Activated naive CD8-positive, alpha-beta T cell treated with anti-CD3 and anti-CD28 coated beads, Interleukin-2, amount 10 ng/mL, durations not matched to agents 7 days and 5 days (primary cell): ENCODE measurements at regions not wholly inside any gene's neighbourhood (a gene's known extent, or its start where the extent isn't known, plus 50 kb on each side); places are given as distances from the start of the nearest gene placed in this dataset.

Experiments
- ATAC-seq: fragments of 150-1000 bp; cut with Tn5 transposase; one replicate; pipeline ENCODE4 v1.10.0; 2021; ENCODE audit warnings: low read depth, moderate library complexity
- POLR2A ChIA-PET: fragments of 350-600 bp; sonication (Branson Sonifier 250); formaldehyde crosslinking; loops from one replicate; lab custom pipeline; 2021; ENCODE audit warnings: antibody characterized with exemption; lab: Charles Lee
- DNase-seq: peaks from one replicate; pipeline ENCODE4 v3.0.0; 2021
- H3K27ac Mint-ChIP-seq: one replicate; pipeline ENCODE4 v1.8.0; 2022; ENCODE audit warnings: mild to moderate bottlenecking, mixed read lengths
- H3K27me3 Mint-ChIP-seq: one replicate; pipeline ENCODE4 v1.8.0; 2022; ENCODE audit warnings: mild to moderate bottlenecking, moderate library complexity, mixed read lengths
- H3K36me3 Mint-ChIP-seq: one replicate; pipeline ENCODE4 v1.8.0; 2021; ENCODE audit warnings: mild to moderate bottlenecking, mixed read lengths
- H3K4me1 Mint-ChIP-seq: one replicate; pipeline ENCODE4 v1.8.0; 2021; ENCODE audit warnings: mixed read lengths
- H3K4me3 Mint-ChIP-seq: one replicate; pipeline ENCODE4 v1.8.0; 2022; ENCODE audit warnings: mild to moderate bottlenecking, moderate library complexity, mixed read lengths
- H3K9me3 Mint-ChIP-seq: one replicate; pipeline ENCODE4 v1.8.0; 2021; ENCODE audit warnings: mixed read lengths

DNA sequence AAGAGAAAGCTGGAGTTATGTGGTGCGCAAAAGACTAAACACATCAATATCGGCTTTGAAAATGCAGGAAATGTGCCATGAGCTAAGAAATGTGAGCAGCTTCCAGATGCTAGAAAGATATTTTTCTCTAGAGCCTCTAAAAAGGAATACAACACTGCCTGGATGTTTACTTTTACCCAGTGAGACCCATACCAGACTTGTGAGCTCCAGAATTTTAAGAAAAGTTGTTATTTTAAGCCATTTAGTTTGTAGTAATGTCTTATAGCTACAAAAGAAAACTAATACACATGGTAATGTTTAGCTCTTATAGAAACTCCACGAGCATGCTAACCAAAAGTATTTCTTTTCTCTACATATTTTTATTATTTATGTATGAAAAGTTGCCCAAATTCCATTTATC lies 1389.4 kb downstream of the C4orf33 start:
- DNase-seq (no peak), ATAC-seq (no peak)
- peaks cover 7% of the 10 kb centered on the region for H3K9me3 Mint-ChIP-seq
- H3K27ac Mint-ChIP-seq: no peak overlapping the region
- H3K4me1 Mint-ChIP-seq: no peaks in the 10 kb centered on the region
- POLR2A ChIA-PET: no interaction called here
- H3K36me3 Mint-ChIP-seq: no peaks in the 10 kb centered on the region
- no peaks in the 10 kb centered on the region for H3K27me3 Mint-ChIP-seq
- no peak overlapping the region for H3K4me3 Mint-ChIP-seq

DNA sequence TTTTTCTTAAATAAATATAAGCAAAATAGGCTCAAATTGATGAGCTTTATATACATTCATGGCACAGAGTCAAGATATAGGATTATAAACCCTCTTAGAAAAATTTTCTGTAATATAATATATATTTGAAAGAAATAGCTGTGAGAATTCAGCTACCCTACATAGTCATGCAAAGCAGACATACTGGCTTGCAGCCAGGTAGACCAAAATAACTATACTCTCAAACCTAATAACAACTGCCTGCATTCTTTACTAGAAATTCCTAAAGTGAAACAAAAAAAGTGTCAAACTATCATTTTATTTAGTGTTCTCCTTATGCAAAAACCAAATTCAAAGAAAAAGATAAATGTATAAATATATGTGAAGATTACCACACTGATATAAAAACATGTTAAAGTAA lies 1390.2 kb downstream of the C4orf33 start:
- H3K27ac Mint-ChIP-seq: no peak overlapping the region
- H3K27me3 Mint-ChIP-seq: no peaks in the 10 kb centered on the region
- POLR2A ChIA-PET: no interaction called here
- H3K4me1 Mint-ChIP-seq: no peaks in the 10 kb centered on the region
- no peaks in the 10 kb centered on the region for H3K36me3 Mint-ChIP-seq
- H3K4me3 Mint-ChIP-seq: no peak overlapping the region
- DNase-seq (no peak), ATAC-seq (no peak)
- H3K9me3 Mint-ChIP-seq: peaks cover 7% of the 10 kb centered on the region

DNA sequence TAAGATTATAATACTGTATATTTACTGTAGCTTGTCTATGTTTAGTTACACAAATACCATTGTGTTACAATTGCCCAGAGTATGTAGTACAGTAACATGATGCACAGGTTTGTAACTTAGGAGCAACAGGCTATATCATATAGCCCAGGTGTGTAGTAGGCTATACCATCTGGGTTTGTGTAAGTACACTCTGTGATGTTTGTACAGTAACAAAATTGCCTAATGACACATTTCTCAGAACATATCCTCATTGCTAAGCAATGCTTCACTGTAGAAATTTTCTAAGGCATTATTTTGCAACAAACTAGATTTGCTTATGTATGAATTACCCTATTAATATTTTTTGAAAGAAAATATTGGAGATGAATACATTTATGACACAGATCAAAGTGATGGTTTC lies 1390.9 kb downstream of the C4orf33 start:
- no peaks in the 10 kb centered on the region for H3K27me3 Mint-ChIP-seq
- no peak for DNase-seq
- POLR2A ChIA-PET: no interaction called here
- no peak overlapping the region for H3K4me3 Mint-ChIP-seq
- H3K27ac Mint-ChIP-seq: no peak overlapping the region
- H3K9me3 Mint-ChIP-seq: peaks cover 7% of the 10 kb centered on the region
- no peaks in the 10 kb centered on the region for H3K4me1 Mint-ChIP-seq
- no peaks in the 10 kb centered on the region for H3K36me3 Mint-ChIP-seq
- no peak for ATAC-seq

DNA sequence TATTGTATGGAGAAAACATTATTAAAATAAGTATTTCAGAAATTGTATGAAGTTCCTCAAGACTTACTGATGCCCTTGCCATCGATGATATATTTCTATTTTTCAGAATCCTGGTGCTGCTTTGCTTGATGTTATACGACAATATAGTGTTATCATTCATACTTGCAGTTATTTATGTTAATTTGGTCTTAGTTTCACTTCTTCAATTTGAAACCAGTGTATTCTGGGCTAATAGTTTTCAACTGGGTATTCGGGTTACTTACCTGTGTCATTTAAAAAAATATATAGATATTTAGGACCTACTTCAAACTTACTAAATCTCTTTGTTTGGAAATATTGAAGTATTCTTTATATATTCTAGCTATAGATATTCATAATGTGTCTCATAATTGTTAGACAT lies 1414.7 kb downstream of the C4orf33 start:
- Mint-ChIP-seq H3K4me3 (no peak overlapping the region), H3K27me3 (no peaks in the 10 kb centered on the region), H3K9me3 (peaks cover 2% of the 10 kb centered on the region), H3K27ac (no peak overlapping the region), H3K36me3 (no peaks in the 10 kb centered on the region), H3K4me1 (no peaks in the 10 kb centered on the region)
- ATAC-seq (no peak), DNase-seq (no peak)
- POLR2A ChIA-PET: no interaction called here

DNA sequence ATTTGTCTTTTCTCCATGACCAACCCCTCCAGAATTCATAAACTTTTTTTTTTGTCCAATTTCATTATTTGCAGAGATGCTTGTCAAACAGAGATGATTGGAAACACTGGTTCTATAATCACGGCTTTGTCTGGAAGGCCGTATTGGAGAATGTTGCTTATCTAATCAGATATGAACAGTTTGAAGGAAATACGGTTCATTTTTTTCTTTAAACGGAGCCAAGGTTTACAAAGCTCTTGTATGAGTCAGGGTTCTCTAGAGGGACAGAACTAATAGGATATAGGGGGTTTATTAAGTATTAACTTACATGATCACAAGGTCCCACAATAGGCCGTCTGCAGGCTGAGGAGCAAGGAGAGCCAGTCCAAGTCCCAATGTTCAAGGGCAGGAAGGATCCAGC lies 1415.8 kb downstream of the C4orf33 start:
- DNase-seq (no peak), ATAC-seq (no peak)
- no peak overlapping the region for H3K4me3 Mint-ChIP-seq
- no peaks in the 10 kb centered on the region for H3K4me1 Mint-ChIP-seq
- no peaks in the 10 kb centered on the region for H3K36me3 Mint-ChIP-seq
- H3K9me3 Mint-ChIP-seq: peaks cover 2% of the 10 kb centered on the region
- POLR2A ChIA-PET: no interaction called here
- H3K27ac Mint-ChIP-seq: no peak overlapping the region
- no peaks in the 10 kb centered on the region for H3K27me3 Mint-ChIP-seq

DNA sequence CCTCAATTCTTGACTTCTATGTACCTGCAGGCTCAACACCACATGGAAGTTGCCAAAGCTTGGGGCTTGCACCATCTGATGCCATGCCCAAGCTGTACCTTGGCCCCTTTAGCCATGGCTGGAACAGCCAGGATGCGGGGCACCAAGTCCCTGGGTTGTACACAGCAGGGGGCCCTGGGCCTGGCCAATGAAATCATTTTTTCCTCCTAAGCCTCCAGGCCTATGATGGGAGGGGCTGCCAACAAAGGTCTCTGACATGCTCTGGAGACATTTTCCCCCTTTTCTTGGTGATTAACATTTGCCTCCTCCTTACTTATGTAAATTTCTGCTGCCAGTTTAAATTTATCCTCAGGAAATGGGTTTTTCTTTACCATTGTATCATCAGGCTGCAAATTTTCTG lies 1428.1 kb downstream of the C4orf33 start:
- POLR2A ChIA-PET: no interaction called here
- peaks cover 5% of the 10 kb centered on the region for H3K9me3 Mint-ChIP-seq
- no peaks in the 10 kb centered on the region for H3K27me3 Mint-ChIP-seq
- H3K4me3 Mint-ChIP-seq: no peak overlapping the region
- no peaks in the 10 kb centered on the region for H3K4me1 Mint-ChIP-seq
- H3K36me3 Mint-ChIP-seq: no peaks in the 10 kb centered on the region
- DNase-seq (no peak), ATAC-seq (no peak)
- no peak overlapping the region for H3K27ac Mint-ChIP-seq

DNA sequence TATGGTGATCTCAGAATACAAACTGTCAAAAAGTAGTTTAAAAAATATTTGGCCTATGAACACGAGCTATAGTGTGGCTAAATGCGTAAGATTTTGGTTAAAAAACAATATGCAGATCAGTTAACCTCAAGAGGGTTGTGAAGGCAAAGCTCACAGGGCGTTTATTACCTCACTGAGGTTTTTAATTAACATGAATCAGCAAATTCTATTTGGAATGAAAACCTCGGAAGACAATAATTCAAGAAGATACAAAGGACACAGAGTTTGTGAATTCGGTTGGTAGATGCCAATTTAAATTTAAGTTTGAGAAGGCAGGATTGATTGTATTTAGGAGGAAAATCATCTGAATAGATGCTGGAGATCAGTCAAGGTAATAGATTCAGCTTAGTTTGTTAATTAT lies 1434.6 kb downstream of the C4orf33 start:
- H3K4me1 Mint-ChIP-seq: no peaks in the 10 kb centered on the region
- no peaks in the 10 kb centered on the region for H3K36me3 Mint-ChIP-seq
- POLR2A ChIA-PET: no interaction called here
- H3K9me3 Mint-ChIP-seq: peaks cover 3% of the 10 kb centered on the region
- H3K27me3 Mint-ChIP-seq: no peaks in the 10 kb centered on the region
- DNase-seq (no peak), ATAC-seq (no peak)
- H3K4me3 Mint-ChIP-seq: no peak overlapping the region
- no peak overlapping the region for H3K27ac Mint-ChIP-seq

DNA sequence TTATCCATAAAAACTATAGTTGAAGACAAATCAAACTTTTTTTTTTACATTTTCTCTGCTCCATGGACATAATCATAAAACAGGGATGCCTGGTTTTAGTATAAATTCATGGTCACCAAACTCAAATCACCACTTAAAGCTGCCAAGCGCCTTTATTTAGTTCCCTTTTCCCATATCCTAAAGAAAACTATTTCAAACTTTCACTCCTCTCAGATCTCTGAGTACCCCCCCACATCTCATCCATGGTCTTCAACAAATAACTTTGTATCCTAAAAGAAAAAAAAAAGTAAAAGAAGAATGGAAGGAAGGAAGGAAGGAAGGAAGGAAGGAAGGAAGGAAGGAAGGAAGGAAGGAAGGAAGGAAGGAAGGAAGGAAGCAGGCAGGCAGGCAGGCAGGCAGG lies 1438.7 kb downstream of the C4orf33 start:
- Mint-ChIP-seq H3K27ac (no peak overlapping the region), H3K36me3 (no peaks in the 10 kb centered on the region), H3K9me3 (peaks cover 3% of the 10 kb centered on the region), H3K27me3 (no peaks in the 10 kb centered on the region), H3K4me1 (no peaks in the 10 kb centered on the region), H3K4me3 (no peak overlapping the region)
- no peak for DNase-seq
- POLR2A ChIA-PET: no interaction called here
- ATAC-seq: no peak

DNA sequence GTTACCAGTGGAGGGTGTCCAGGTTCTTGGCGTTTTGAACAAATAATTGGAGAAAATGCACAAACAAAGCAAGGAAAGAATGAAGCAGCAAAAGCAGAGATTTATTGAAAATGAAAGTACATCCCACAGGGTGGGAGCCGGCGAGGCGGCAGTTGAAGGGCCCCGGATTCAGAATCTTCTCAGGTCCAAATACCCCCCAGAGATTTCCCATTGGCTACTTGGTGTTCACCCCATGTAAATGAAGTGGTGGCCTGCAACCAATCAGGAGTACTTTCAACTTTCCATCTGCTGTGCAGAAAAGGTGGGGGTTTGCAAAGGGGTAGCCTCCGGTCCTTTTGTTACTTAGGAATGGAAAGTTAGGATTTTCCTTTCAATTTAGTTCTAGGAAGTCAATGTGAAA lies 1447.0 kb downstream of the C4orf33 start:
- Mint-ChIP-seq H3K27me3 (no peaks in the 10 kb centered on the region), H3K36me3 (no peaks in the 10 kb centered on the region), H3K27ac (no peak overlapping the region), H3K4me1 (no peaks in the 10 kb centered on the region), H3K4me3 (no peak overlapping the region), H3K9me3 (no peaks in the 10 kb centered on the region)
- ATAC-seq (no peak), DNase-seq (no peak)
- POLR2A ChIA-PET: no interaction called here

DNA sequence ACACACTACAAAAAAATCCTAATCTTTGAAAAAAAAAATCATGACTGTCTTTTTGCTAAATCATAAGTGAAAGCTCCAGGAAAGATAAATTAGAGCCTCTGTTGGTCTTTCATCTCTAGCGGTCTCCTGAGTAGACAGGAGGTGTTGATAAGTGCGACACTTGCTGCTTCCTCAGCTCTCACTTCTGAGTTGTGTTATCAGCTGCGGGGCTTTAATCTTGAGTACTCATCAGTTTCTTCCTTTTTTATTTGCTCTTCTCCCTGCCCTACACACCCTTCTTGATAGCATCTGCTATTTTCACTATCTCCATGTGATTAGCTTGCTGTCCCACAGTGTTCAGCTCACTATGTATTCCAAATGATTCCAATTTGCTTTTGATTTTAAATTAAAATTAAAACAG lies 1449.2 kb downstream of the C4orf33 start:
- no peaks in the 10 kb centered on the region for H3K9me3 Mint-ChIP-seq
- no peaks in the 10 kb centered on the region for H3K36me3 Mint-ChIP-seq
- POLR2A ChIA-PET: no interaction called here
- DNase-seq: no peak
- H3K27ac Mint-ChIP-seq: no peak overlapping the region
- no peaks in the 10 kb centered on the region for H3K27me3 Mint-ChIP-seq
- no peaks in the 10 kb centered on the region for H3K4me1 Mint-ChIP-seq
- H3K4me3 Mint-ChIP-seq: no peak overlapping the region
- no peak for ATAC-seq

DNA sequence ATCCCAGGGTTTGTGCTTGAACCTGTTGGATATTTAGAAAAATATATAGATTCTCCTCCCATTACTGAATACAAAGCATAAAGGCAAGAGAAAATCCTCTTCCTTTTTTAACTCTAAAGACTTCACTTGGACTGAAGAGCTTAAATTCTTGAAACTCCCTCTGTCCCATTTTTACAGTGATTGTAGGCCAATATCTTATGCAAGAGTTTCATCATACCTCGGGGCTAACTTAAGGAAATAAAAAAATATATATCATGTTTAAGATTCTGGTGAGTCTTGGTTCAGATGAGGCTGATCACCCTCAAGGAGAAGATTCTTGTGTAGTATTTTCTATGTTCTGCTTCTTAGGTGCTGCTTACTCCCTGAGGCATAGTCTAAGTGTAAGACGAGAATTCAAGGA lies 1449.6 kb downstream of the C4orf33 start:
- no peak for ATAC-seq
- Mint-ChIP-seq H3K9me3 (no peaks in the 10 kb centered on the region), H3K27me3 (no peaks in the 10 kb centered on the region), H3K27ac (no peak overlapping the region), H3K4me1 (no peaks in the 10 kb centered on the region), H3K36me3 (no peaks in the 10 kb centered on the region), H3K4me3 (no peak overlapping the region)
- DNase-seq: no peak
- POLR2A ChIA-PET: no interaction called here

DNA sequence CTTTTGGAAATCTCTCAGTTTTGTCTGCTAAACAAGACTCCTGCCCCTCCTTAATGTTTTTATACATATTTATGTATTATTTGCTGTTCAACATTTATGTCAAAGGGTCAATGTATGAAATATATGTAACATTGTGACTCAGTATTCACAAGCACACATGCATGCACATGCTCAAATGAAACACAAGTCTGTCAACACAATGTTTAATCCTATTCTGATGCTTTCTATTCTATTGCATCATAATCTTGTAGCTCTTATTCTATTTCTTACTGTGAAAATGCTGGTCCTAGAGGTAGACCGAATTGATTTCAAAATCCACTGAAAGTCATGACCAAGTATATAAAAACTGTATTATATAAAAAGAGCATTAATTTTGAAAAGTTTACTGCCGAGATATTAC lies 1463.3 kb downstream of the C4orf33 start:
- Mint-ChIP-seq H3K27ac (no peak overlapping the region), H3K36me3 (no peaks in the 10 kb centered on the region), H3K9me3 (peaks cover 2% of the 10 kb centered on the region), H3K27me3 (no peaks in the 10 kb centered on the region), H3K4me3 (no peak overlapping the region), H3K4me1 (no peaks in the 10 kb centered on the region)
- ATAC-seq (no peak), DNase-seq (no peak)
- POLR2A ChIA-PET: no interaction called here

DNA sequence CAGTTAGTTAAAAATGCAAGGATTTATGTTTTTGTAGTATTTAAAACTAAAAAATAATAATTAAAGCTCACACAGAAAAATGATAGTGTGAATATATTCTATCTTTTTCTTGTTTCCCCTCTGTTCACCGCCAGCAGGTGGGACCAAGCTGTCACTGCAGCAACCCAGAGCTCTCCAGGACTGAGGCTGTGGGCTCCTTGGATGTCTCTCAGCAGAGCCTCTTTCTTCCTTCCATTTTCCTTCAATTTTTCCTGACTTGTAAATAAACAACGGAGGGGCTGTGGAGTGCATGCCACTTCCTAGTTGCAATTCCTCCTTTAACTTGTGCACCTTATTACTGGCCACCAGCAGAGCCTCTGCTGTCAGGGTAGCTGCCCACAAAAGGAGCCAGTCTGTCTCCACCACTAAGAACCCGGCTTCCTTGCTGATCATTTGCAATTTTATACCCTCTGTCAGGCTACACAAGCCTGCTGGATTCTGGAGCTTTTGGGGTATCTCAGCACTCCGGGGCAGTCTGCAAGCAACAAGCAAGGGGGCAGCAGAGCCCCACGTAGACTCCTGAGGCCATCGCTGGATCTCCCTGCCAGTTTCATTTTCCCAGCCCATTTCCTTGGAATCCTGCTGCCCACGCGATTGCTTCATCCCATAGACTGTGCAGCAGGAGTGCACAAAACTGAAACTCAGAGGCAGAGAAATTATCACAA lies 1467.4 kb downstream of the C4orf33 start:
- POLR2A ChIA-PET: no interaction called here
- H3K9me3 Mint-ChIP-seq: peaks cover 3% of the 10 kb centered on the region

DNA sequence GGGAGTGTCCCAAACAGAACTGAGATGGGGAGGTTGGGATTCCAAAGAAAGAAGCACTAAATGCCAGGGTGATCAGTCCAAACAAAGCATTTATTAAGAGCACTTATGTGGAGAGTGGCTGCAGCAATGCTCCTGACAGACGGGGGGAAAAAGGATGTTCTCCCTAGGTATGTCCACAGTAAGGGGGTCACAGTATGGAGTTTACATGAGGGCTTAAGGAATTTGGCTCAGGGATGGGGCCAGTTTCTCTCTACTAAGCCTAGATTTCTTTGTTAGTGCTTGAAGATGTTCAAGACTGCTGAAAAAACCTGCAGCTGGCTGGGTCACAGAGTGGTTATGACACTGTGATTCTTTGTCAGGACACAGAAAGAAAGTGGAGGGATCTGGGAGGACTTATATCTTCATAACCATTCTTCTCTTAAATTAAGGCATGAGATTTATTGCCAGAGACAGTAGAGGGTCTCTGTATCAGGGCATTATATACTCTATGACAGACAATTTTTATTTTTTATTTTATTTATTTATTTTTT lies 1468.0 kb downstream of the C4orf33 start:
- no peaks in the 10 kb centered on the region for H3K4me1 Mint-ChIP-seq
- ATAC-seq (no peak), DNase-seq (no peak)
- H3K27ac Mint-ChIP-seq: no peak overlapping the region
- no peaks in the 10 kb centered on the region for H3K36me3 Mint-ChIP-seq
- no peaks in the 10 kb centered on the region for H3K27me3 Mint-ChIP-seq
- no peak overlapping the region for H3K4me3 Mint-ChIP-seq
- H3K9me3 Mint-ChIP-seq: peaks cover 3% of the 10 kb centered on the region
- POLR2A ChIA-PET: no interaction called here

More for the DNA sequence above, 1467.4 kb downstream of the C4orf33 start:
- Mint-ChIP-seq H3K4me1 (no peaks in the 10 kb centered on the region), H3K36me3 (no peaks in the 10 kb centered on the region), H3K4me3 (no peak overlapping the region), H3K27ac (no peak overlapping the region), H3K27me3 (no peaks in the 10 kb centered on the region)
- ATAC-seq (no peak), DNase-seq (no peak)
